HG02798 (cell line): ENCODE measurements at regions not wholly inside any gene's neighbourhood (a gene's known extent, or its start where the extent isn't known, plus 50 kb on each side); places are given as distances from the start of the nearest gene placed in this dataset.

ENCODE experiments used
- ATAC-seq: cut with Tn5 transposase; IDR thresholded peaks from one replicate; pipeline ENCODE4 v1.9.1; 2021; ENCODE audit warnings: mild to moderate bottlenecking; ENCODE audit not compliant: unreplicated experiment, poor library complexity

GRCh38 chr2:81196383-81196851 lies 891.9 kb upstream of the LRRTM1 start:
- ATAC-seq = no peak

- ATAC-seq = no peak
Observed at GRCh38 chr2:81195774-81196382, 891.3 kb upstream of the LRRTM1 start.

GRCh38 chr2:81195017-81195773 lies 890.6 kb upstream of the LRRTM1 start:
- ATAC-seq = no peak

- no peak for ATAC-seq
Observed at GRCh38 chr2:81194581-81194980, 890.0 kb upstream of the LRRTM1 start.

- no peak for ATAC-seq
Observed at GRCh38 chr2:81194176-81194575, 889.6 kb upstream of the LRRTM1 start.

GRCh38 chr2:81181845-81182244 lies 877.3 kb upstream of the LRRTM1 start:
- ATAC-seq = no peak

GRCh38 chr2:81171447-81171846 lies 866.9 kb upstream of the LRRTM1 start:
- no peak for ATAC-seq

GRCh38 chr2:81163583-81163982 lies 859.0 kb upstream of the LRRTM1 start:
- no peak for ATAC-seq

- no peak for ATAC-seq
Observed at GRCh38 chr2:81158505-81158904, 854.0 kb upstream of the LRRTM1 start.

GRCh38 chr2:81148323-81148722 lies 843.8 kb upstream of the LRRTM1 start:
- ATAC-seq = no peak

GRCh38 chr2:81136296-81136695 lies 831.7 kb upstream of the LRRTM1 start:
- no peak for ATAC-seq

- ATAC-seq = no peak
Observed at GRCh38 chr2:81097361-81097760, 792.8 kb upstream of the LRRTM1 start.

GRCh38 chr2:81093031-81093430 lies 788.5 kb upstream of the LRRTM1 start:
- ATAC-seq = no peak

- no peak for ATAC-seq
Observed at GRCh38 chr2:81087646-81088045, 783.1 kb upstream of the LRRTM1 start.

GRCh38 chr2:81084101-81084500 lies 779.5 kb upstream of the LRRTM1 start:
- ATAC-seq = no peak

- no peak for ATAC-seq
Observed at GRCh38 chr2:81078631-81079030, 774.1 kb upstream of the LRRTM1 start.

GRCh38 chr2:81078102-81078501 lies 773.5 kb upstream of the LRRTM1 start:
- no peak for ATAC-seq

GRCh38 chr2:81077396-81077795 lies 772.8 kb upstream of the LRRTM1 start:
- ATAC-seq = no peak

GRCh38 chr2:81073412-81073811 lies 768.9 kb upstream of the LRRTM1 start:
- no peak for ATAC-seq

- no peak for ATAC-seq
Observed at GRCh38 chr2:81068144-81068543, 763.6 kb upstream of the LRRTM1 start.

GRCh38 chr2:81061016-81061415 lies 756.5 kb upstream of the LRRTM1 start:
- no peak for ATAC-seq

GRCh38 chr2:81050580-81051095 lies 746.1 kb upstream of the LRRTM1 start:
- ATAC-seq = no peak
